ENCODE measurements at regions not wholly inside any gene's neighbourhood (a gene's known extent, or its start where the extent isn't known, plus 50 kb on each side); places are given as distances from the start of the nearest gene placed in this dataset.

DNA sequence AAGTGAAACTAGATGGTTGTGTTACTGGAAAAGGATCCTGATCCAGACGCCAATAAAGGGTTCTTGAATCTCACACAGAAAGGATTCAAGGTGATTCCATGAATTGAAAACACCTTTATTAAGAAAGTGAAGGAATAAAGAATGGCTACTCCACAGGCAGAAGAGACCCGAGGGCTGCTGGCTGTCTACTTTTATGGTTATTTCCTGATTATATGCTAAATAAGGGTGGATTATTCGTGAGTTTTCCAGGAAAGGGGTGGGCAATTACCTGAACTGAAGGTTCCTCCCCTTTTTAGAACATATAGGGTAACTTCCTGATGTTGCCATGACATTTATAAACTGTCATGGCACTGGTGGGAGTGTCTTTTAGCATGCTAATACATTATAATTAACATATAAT, 50.9 kb upstream of the WARS2 start:
- no peak for TF ChIP-seq CEBPB (IDR thresholded peaks at IDR 0.05)
- no peak for TF ChIP-seq RAD21 (IDR thresholded peaks at IDR 0.05; ENCODE audit: low read depth)
- no peak for TF ChIP-seq TCF12 (IDR thresholded peaks at IDR 0.05; ENCODE audit: low read depth)
- TF ChIP-seq EP300 (IDR thresholded peaks at IDR 0.05; ENCODE audit: borderline replicate concordance), result no peak

DNA sequence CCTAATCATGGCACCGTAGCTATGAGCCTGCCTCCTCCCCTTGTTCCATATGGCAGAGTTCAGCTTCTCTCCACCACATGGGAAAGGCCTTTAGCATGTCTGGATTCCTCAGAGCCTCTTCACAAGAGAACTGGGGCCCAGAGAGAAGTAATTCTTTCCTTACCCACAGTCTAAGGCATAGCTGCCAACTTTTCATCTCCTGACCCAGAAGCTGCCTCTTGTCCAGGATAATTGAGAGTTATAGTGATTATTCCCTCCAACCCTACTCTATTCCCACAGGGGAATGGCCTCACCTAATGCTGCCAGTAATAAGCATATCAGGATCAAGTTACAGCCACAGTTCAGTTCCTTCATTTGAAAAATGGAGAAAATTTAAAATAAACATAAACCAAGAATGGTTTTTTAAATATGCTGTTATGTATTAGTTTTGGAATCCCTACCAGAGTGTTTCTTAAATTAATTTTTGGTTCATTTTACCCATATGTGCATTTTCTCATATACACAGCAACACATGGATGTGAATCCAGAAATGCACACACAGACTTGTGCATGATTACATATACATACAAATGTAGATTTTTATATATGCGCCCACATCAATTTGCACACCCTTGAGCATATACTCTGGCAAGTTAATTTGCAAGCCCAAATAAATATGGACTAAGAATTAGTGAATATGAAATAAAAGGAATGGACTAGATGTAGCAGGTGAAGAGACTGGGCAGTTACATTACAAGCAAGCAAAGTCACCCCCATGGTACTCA, 63.9 kb upstream of the WARS2 start:
- TF ChIP-seq CREB1 (IDR thresholded peaks at IDR 0.05; ENCODE audit: low read depth) (no peak), TEAD4 (IDR thresholded peaks at IDR 0.05) (no peak), CEBPB (IDR thresholded peaks at IDR 0.05) (no peak), EGR1 (IDR thresholded peaks at IDR 0.05) (no peak), YY1 (IDR thresholded peaks at IDR 0.05; ENCODE audit: low read depth) (no peak), RAD21 (IDR thresholded peaks at IDR 0.05; ENCODE audit: low read depth) (no peak), TCF12 (IDR thresholded peaks at IDR 0.05; ENCODE audit: low read depth) (no peak), FOXM1 (IDR thresholded peaks at IDR 0.05; ENCODE audit: borderline replicate concordance, low read depth) (no peak), TAF1 (IDR thresholded peaks at IDR 0.05; ENCODE audit: low read depth) (no peak), NFIC (IDR thresholded peaks at IDR 0.05) (no peak), EP300 (IDR thresholded peaks at IDR 0.05; ENCODE audit: borderline replicate concordance) (no peak)
- TF ChIP-seq, protein P1, sequence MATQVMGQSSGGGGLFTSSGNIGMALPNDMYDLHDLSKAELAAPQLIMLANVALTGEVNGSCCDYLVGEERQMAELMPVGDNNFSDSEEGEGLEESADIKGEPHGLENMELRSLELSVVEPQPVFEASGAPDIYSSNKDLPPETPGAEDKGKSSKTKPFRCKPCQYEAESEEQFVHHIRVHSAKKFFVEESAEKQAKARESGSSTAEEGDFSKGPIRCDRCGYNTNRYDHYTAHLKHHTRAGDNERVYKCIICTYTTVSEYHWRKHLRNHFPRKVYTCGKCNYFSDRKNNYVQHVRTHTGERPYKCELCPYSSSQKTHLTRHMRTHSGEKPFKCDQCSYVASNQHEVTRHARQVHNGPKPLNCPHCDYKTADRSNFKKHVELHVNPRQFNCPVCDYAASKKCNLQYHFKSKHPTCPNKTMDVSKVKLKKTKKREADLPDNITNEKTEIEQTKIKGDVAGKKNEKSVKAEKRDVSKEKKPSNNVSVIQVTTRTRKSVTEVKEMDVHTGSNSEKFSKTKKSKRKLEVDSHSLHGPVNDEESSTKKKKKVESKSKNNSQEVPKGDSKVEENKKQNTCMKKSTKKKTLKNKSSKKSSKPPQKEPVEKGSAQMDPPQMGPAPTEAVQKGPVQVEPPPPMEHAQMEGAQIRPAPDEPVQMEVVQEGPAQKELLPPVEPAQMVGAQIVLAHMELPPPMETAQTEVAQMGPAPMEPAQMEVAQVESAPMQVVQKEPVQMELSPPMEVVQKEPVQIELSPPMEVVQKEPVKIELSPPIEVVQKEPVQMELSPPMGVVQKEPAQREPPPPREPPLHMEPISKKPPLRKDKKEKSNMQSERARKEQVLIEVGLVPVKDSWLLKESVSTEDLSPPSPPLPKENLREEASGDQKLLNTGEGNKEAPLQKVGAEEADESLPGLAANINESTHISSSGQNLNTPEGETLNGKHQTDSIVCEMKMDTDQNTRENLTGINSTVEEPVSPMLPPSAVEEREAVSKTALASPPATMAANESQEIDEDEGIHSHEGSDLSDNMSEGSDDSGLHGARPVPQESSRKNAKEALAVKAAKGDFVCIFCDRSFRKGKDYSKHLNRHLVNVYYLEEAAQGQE (IDR thresholded peaks at IDR 0.05; ENCODE audit: low read depth), result no peak
- TF ChIP-seq, protein P2, sequence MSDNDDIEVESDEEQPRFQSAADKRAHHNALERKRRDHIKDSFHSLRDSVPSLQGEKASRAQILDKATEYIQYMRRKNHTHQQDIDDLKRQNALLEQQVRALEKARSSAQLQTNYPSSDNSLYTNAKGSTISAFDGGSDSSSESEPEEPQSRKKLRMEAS (IDR thresholded peaks at IDR 0.05), result no peak
- TF ChIP-seq, protein P3, sequence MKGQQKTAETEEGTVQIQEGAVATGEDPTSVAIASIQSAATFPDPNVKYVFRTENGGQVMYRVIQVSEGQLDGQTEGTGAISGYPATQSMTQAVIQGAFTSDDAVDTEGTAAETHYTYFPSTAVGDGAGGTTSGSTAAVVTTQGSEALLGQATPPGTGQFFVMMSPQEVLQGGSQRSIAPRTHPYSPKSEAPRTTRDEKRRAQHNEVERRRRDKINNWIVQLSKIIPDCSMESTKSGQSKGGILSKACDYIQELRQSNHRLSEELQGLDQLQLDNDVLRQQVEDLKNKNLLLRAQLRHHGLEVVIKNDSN (IDR thresholded peaks at IDR 0.05), result no peak

DNA sequence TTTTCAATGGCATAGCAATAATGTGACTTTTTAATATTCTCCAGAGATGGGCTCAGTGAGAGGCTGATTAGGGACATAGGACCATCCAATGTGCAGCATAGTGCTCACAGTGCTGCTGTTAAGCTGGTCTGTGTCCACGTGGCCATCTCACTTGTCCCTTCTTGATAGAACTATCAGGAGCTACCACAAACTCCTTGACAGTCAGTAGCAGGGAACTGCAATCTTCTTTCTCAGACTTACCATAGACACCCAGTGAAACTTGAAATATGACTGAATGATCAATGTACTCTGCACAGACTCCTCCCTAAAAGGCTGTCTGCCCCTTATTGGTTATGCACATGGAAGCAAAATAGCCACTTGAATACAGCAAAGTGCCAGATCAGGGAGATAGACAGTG, 64.5 kb upstream of the WARS2 start:
- TF ChIP-seq CEBPB (IDR thresholded peaks at IDR 0.05), result no peak
- TF ChIP-seq TEAD4 (IDR thresholded peaks at IDR 0.05), result no peak
- TF ChIP-seq TAF1 (IDR thresholded peaks at IDR 0.05; ENCODE audit: low read depth), result no peak
- no peak for TF ChIP-seq FOXM1 (IDR thresholded peaks at IDR 0.05; ENCODE audit: borderline replicate concordance, low read depth)
- TF ChIP-seq ZBTB7A (IDR thresholded peaks at IDR 0.05; ENCODE audit: low read depth), result no peak
- TF ChIP-seq EGR1 (IDR thresholded peaks at IDR 0.05), result no peak
- TF ChIP-seq EP300 (IDR thresholded peaks at IDR 0.05; ENCODE audit: borderline replicate concordance), result no peak
- TF ChIP-seq YY1 (IDR thresholded peaks at IDR 0.05; ENCODE audit: low read depth), result no peak
- TF ChIP-seq, protein P1 (IDR thresholded peaks at IDR 0.05; ENCODE audit: low read depth), result no peak
- no peak for TF ChIP-seq RAD21 (IDR thresholded peaks at IDR 0.05; ENCODE audit: low read depth)
- no peak for TF ChIP-seq NFIC (IDR thresholded peaks at IDR 0.05)
- no peak for TF ChIP-seq CREB1 (IDR thresholded peaks at IDR 0.05; ENCODE audit: low read depth)
- TF ChIP-seq TCF12 (IDR thresholded peaks at IDR 0.05; ENCODE audit: low read depth), result no peak
- TF ChIP-seq, protein P3 (IDR thresholded peaks at IDR 0.05), result no peak
- TF ChIP-seq, protein P2 (IDR thresholded peaks at IDR 0.05), result no peak

DNA sequence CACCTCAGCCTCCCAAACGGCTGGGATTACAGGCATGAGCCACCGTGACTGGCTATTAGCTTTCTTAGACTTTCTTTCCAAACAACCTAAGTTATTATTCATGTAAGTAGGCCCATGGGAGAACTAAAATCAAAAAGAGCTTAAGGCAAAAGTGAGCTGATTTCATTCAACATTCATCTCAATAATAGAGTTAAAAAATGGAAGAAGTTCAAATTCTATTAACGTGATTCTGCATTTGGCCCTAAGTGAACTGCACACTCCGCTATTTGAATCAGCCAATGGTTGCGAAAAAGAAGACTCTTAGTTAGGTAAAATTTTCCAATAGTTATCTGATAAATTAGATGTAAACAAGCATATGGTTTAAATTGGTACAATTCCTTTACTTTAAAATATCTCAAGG, 68.6 kb upstream of the WARS2 start:
- no peak for TF ChIP-seq TEAD4 (IDR thresholded peaks at IDR 0.05)
- TF ChIP-seq TCF12 (IDR thresholded peaks at IDR 0.05; ENCODE audit: low read depth), result no peak
- TF ChIP-seq CEBPB (IDR thresholded peaks at IDR 0.05), result no peak
- TF ChIP-seq, protein P1 (IDR thresholded peaks at IDR 0.05; ENCODE audit: low read depth), result no peak
- TF ChIP-seq NFIC (IDR thresholded peaks at IDR 0.05), result no peak
- no peak for TF ChIP-seq TAF1 (IDR thresholded peaks at IDR 0.05; ENCODE audit: low read depth)
- no peak for TF ChIP-seq CREB1 (IDR thresholded peaks at IDR 0.05; ENCODE audit: low read depth)
- no peak for TF ChIP-seq YY1 (IDR thresholded peaks at IDR 0.05; ENCODE audit: low read depth)
- TF ChIP-seq EP300 (IDR thresholded peaks at IDR 0.05; ENCODE audit: borderline replicate concordance), result no peak
- TF ChIP-seq, protein P2 (IDR thresholded peaks at IDR 0.05), result no peak
- TF ChIP-seq, protein P3 (IDR thresholded peaks at IDR 0.05), result no peak
- TF ChIP-seq FOXM1 (IDR thresholded peaks at IDR 0.05; ENCODE audit: borderline replicate concordance, low read depth), result no peak
- TF ChIP-seq RAD21 (IDR thresholded peaks at IDR 0.05; ENCODE audit: low read depth), result no peak
- TF ChIP-seq ZBTB7A (IDR thresholded peaks at IDR 0.05; ENCODE audit: low read depth), result no peak
- no peak for TF ChIP-seq EGR1 (IDR thresholded peaks at IDR 0.05)

Data from Ishikawa (cell line).